ENCODE measurements at regions not wholly inside any gene's neighbourhood (a gene's known extent, or its start where the extent isn't known, plus 50 kb on each side); places are given as distances from the start of the nearest gene placed in this dataset.
"Not testable (repeated sequence)": the region's sequence is repeated elsewhere in the genome, so short reads cannot be mapped to it uniquely, and the experiment has no call there.

DNA sequence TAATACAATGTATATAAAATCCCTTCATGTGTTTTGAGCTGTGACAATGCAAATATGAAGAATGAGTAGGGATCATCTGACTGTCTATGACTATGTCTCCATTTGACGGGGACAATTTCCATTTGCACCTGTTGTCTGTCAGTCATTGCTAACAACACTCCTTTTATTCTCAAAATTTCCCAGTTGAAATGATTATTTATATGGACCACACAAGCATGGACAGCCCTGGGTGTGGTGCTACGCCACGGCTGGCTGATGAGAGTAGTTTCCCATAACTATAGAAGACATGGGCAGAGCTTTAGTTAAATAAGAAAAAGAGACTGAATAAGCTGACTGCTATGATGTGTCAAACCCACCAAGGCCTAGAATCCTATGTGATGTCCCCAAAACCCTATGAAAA lies 135.8 kb downstream of the MAP3K21 start:
- H3K9me3 ChIP-seq: peaks cover 0 to 9% (median 2%) of the 10 kb centered on the region in 3 donors
- no peaks in the 10 kb centered on the region for H3K27me3 ChIP-seq
- H3K4me1 ChIP-seq: no peaks in the 10 kb centered on the region
- DNase-seq: no peak
- intact Hi-C loops (cut with DNase I; ENCODE audit: low total_unique reads): no loop called here
- H3K36me3 ChIP-seq: no peaks in the 10 kb centered on the region
- TF ChIP-seq, protein P1, sequence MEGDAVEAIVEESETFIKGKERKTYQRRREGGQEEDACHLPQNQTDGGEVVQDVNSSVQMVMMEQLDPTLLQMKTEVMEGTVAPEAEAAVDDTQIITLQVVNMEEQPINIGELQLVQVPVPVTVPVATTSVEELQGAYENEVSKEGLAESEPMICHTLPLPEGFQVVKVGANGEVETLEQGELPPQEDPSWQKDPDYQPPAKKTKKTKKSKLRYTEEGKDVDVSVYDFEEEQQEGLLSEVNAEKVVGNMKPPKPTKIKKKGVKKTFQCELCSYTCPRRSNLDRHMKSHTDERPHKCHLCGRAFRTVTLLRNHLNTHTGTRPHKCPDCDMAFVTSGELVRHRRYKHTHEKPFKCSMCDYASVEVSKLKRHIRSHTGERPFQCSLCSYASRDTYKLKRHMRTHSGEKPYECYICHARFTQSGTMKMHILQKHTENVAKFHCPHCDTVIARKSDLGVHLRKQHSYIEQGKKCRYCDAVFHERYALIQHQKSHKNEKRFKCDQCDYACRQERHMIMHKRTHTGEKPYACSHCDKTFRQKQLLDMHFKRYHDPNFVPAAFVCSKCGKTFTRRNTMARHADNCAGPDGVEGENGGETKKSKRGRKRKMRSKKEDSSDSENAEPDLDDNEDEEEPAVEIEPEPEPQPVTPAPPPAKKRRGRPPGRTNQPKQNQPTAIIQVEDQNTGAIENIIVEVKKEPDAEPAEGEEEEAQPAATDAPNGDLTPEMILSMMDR (IDR thresholded peaks at IDR 0.05): no peak
- H3K4me3 ChIP-seq: no peak overlapping the region
- no peak overlapping the region for H3K27ac ChIP-seq

DNA sequence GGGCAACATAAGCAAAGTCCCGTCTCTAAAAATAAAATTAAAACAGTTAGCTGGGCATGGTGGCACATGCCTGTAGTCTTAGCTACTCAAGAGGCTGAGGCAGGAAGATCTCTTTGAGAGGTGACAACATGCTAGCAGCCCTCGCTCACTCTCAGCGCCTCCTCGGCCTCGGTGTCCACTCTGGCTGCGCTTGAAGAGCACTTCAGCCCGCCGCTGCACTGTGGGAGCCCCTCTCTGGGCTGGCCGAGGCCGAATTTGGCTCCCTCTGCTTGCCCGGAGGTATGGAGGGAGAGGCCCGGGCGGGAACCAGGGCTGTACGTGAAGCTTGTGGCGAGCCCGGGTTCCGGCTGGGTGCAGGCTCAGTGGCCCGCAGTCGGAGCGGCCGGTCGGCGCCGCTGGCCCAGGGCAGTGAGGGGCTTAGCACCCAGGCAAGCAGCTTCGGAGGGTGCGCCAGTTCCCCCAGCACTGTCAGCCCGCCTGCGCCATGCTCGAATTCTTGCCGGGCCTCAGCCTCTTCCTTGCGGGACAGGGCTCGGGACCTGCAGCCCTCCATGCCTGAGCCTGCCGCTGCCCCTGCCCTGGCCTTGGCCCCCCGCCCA lies 138.3 kb downstream of the MAP3K21 start:
- Histone ChIP-seq H3K27me3 (no peaks in the 10 kb centered on the region), H3K4me1 (no peaks in the 10 kb centered on the region), H3K9me3 (peaks cover 0 to 9% (median 2%) of the 10 kb centered on the region in 3 donors), H3K27ac (no peak overlapping the region), H3K4me3 (no peak overlapping the region), H3K36me3 (no peaks in the 10 kb centered on the region)
- TF ChIP-seq, protein P1 (IDR thresholded peaks at IDR 0.05): no peak
- intact Hi-C loops (cut with DNase I; ENCODE audit: low total_unique reads): no loop called here
- no peak for DNase-seq

DNA sequence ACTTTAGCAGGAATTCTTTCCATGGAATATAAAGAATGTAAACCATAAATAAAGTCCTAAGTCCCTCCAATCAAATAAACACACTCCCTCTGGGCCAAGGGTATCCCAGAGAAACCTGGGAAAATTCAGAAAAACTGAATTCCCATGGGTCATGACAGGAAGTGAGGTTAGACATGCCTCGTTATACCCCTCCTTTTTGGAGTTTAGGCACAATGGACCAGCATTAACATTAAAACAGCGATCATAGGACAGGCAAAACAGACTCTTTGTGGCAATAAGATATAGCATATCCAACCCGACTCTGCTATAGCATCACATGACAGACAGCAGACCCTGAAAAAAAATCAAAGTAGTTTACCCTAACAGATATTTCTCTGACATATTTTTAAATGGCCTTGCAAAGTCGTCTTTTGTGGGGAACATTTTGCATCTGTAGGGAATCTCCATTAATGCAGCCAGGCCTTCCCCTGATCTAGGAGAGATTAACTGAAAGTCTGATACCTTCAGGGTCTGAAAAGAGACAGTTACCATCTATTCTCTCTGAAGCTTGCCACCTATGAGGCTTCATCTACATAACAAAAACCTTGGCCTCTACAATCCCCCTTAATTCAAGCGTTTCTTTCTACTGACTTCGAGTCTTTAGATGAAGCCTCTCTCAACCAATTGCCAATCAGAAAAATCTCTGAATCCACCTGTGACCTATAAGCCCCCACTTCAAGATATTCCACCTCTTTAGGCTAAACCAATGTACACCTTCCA lies 143.0 kb upstream of the KCNK1 start:
- Histone ChIP-seq H3K27me3 (no peaks in the 10 kb centered on the region), H3K4me3 (no peak overlapping the region), H3K9me3 (peaks cover 0 to 3% (median 0%) of the 10 kb centered on the region in 3 donors), H3K36me3 (no peaks in the 10 kb centered on the region), H3K27ac (no peak overlapping the region), H3K4me1 (no peaks in the 10 kb centered on the region)
- no peak for DNase-seq
- intact Hi-C loops (cut with DNase I; ENCODE audit: low total_unique reads): no loop called here
- TF ChIP-seq, protein P1 (IDR thresholded peaks at IDR 0.05): no peak

DNA sequence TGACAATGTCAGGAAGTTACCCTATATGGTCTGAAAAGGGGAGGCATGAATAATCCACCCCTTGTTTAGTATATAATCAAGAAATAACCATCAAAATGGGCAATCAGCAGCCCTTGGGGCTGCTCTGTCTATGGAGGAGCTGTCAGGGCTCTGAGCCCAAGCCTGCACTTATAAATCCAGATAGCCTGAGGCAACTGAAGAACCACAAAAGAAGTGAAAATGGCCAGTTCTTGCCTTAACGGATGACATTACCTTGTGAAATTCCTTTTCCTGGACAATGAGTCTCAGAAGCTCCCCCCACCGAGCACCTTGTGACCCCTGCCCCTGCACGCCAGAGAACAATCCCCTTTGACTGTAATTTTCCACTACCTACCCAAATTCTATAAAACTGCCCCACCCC lies 142.1 kb upstream of the KCNK1 start:
- H3K4me3 ChIP-seq: not testable (repeated sequence)

DNA sequence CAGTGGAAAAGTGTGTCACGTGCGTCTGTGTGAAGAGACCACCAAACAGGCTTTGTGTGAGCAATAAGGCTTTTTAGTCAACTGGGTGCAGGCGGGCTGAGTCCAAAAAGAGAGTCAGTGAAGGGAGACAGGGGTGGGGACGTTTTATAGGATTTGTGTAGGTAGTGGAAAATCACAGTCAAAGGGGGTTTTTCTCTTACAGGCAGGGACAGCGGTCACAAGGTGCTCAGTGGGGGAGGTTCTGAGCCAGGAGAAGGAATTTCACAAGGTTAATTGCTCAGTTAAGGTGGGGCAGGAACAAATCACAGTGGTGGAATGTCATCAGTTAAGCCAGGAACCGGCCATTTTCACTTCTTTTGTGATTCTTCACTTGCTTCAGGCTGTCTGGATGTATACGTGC lies 141.1 kb upstream of the KCNK1 start:
- H3K9me3 ChIP-seq; intact Hi-C loops (cut with DNase I; ENCODE audit: low total_unique reads): not testable (repeated sequence)

More for the DNA sequence above, 142.1 kb upstream of the KCNK1 start:
- H3K9me3 ChIP-seq; intact Hi-C loops (cut with DNase I; ENCODE audit: low total_unique reads); H3K4me1 ChIP-seq; DNase-seq; H3K27ac ChIP-seq; H3K27me3 ChIP-seq; H3K36me3 ChIP-seq: not testable (repeated sequence)

DNA sequence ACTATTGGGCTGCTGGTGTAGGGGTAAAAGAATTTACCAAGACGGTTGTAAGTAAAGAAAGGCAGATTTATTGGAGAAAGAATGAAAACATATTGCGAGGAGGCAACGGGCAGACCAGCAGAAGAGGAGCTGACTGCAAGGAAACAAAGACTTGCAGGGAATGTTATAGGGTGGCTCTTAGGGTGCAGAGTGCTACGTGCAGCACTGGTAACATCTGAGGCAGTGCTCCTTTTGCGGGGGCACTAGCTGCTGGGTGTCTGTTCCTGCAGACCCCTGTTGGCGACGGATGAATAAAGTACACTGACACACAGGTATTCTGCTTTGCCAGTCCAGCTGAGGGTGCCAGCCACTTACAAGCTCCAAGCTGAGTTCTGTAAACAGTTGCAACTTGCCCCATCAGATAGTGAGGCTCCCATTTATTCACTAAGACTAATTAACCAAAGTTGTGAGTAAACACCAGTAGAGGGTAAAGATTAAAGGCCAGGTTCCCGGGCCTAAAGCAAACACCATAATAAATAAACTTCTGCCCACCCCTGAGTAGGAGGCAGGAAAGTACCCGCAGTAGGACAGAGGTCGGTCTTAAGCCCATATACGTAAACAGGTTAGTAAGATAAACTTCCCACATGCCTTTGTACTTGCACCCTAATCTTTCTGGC lies 140.2 kb upstream of the KCNK1 start:
- H3K4me3 ChIP-seq: no peak overlapping the region
- H3K9me3 ChIP-seq: no peaks in the 10 kb centered on the region
- no peaks in the 10 kb centered on the region for H3K27me3 ChIP-seq
- H3K36me3 ChIP-seq: no peaks in the 10 kb centered on the region
- no peaks in the 10 kb centered on the region for H3K4me1 ChIP-seq
- intact Hi-C loops (cut with DNase I; ENCODE audit: low total_unique reads): no loop called here
- TF ChIP-seq, protein P1 (IDR thresholded peaks at IDR 0.05): no peak
- DNase-seq: no peak
- no peak overlapping the region for H3K27ac ChIP-seq

More for the DNA sequence above, 141.1 kb upstream of the KCNK1 start:
- H3K27me3 ChIP-seq, DNase-seq, H3K27ac ChIP-seq, H3K4me1 ChIP-seq, H3K4me3 ChIP-seq, H3K36me3 ChIP-seq: not testable (repeated sequence)
